BE2C (cell line): ENCODE measurements at regions not wholly inside any gene's neighbourhood (a gene's known extent, or its start where the extent isn't known, plus 50 kb on each side); places are given as distances from the start of the nearest gene placed in this dataset.

Experiments used
- DNase-seq: peaks from one replicate; pipeline ENCODE4 v3.0.0-alpha.2; 2020
- H3K27me3 ChIP-seq: fragments of 250-450 bp; sonication (Bioruptor Pico); 2 replicates; pipeline ENCODE4 v1.5.1; 2020; ENCODE audit warnings: mild to moderate bottlenecking
- H3K36me3 ChIP-seq: fragments of 250-450 bp; sonication (Bioruptor Pico); 2 replicates; pipeline ENCODE4 v1.5.1; 2020; ENCODE audit warnings: mild to moderate bottlenecking
- H3K4me1 ChIP-seq: fragments of 250-450 bp; sonication (Bioruptor Pico); 2 replicates; pipeline ENCODE4 v1.5.1; 2020
- H3K4me3 ChIP-seq: 2 replicates; pipeline ENCODE4 v1.5.1; 2011; ENCODE audit warnings: low read depth, low read length
- H3K9me3 ChIP-seq: fragments of 250-450 bp; sonication (Bioruptor Pico); 2 replicates; pipeline ENCODE4 v1.5.1; 2020
- TF ChIP-seq, protein P1 (sequence below): IDR thresholded peaks from 2 replicates; pipeline ENCODE4 v1.5.1; 2012; ENCODE audit warnings: mild to moderate bottlenecking, low read depth, low read length

DNA sequence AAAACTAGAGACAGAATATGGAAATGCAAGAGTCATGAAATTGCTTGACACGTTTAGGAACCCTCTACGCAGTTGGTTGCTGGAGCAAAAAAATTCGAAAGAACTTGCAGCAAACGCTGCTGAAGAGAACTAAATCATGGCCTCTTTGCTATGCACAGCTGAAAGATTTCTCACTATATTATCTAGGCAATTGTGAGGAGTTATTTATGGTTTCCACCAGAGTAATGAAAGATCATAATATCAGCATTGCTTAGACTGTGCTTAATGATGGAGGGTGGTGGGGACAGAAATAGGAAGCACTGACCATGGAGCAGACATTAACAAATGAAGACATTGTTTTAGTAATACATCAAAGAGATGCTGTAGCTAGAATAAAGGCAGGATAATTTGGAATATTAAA lies 593.4 kb upstream of the ZNF717 start:
- Histone ChIP-seq H3K4me3 (no peak overlapping the region), H3K27me3 (no peaks in the 10 kb centered on the region), H3K4me1 (peaks cover 2% of the 10 kb centered on the region), H3K36me3 (no peaks in the 10 kb centered on the region), H3K9me3 (no peaks in the 10 kb centered on the region)
- TF ChIP-seq, protein P1, sequence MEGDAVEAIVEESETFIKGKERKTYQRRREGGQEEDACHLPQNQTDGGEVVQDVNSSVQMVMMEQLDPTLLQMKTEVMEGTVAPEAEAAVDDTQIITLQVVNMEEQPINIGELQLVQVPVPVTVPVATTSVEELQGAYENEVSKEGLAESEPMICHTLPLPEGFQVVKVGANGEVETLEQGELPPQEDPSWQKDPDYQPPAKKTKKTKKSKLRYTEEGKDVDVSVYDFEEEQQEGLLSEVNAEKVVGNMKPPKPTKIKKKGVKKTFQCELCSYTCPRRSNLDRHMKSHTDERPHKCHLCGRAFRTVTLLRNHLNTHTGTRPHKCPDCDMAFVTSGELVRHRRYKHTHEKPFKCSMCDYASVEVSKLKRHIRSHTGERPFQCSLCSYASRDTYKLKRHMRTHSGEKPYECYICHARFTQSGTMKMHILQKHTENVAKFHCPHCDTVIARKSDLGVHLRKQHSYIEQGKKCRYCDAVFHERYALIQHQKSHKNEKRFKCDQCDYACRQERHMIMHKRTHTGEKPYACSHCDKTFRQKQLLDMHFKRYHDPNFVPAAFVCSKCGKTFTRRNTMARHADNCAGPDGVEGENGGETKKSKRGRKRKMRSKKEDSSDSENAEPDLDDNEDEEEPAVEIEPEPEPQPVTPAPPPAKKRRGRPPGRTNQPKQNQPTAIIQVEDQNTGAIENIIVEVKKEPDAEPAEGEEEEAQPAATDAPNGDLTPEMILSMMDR, result no peak
- DNase-seq, result no peak

DNA sequence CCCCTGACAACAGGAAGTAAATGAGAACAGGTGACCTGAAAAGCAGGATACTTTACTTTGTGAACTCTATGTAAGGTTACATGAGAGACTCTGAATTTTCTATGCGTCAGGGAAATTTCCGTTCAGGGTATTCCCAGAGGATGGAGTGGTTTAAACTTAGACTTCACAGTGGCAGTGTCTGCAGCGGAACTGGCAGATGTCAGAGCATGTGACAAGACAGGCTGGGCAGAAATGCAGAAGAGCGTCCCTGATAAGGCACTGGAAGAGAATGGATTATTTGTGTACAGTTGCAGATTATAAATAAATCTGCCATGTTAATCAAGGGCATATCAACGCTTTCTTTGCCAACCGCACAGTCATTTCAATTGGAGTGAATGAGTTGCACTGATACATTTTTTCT lies 598.4 kb upstream of the ZNF717 start:
- Histone ChIP-seq H3K4me3 (peak overlapping the region; percentile 33), H3K9me3 (no peaks in the 10 kb centered on the region; the same call in 1 of the 2 replicates), H3K36me3 (no peaks in the 10 kb centered on the region), H3K27me3 (no peaks in the 10 kb centered on the region), H3K4me1 (peaks cover 8% of the 10 kb centered on the region)
- peak; percentile 83 for DNase-seq
- TF ChIP-seq, protein P1, result no peak

GRCh38 chr3:76387000-76387399 lies 601.7 kb upstream of the ZNF717 start:
- H3K9me3 ChIP-seq, result no peaks in the 10 kb centered on the region; the same call in 1 of the 2 replicates
- no peaks in the 10 kb centered on the region for H3K27me3 ChIP-seq
- peaks cover 8% of the 10 kb centered on the region for H3K4me1 ChIP-seq
- no peaks in the 10 kb centered on the region for H3K36me3 ChIP-seq
- DNase-seq, result no peak
- H3K4me3 ChIP-seq, result no peak overlapping the region
- TF ChIP-seq, protein P1, result no peak

- H3K4me3 ChIP-seq, result no peak overlapping the region
- no peaks in the 10 kb centered on the region for H3K36me3 ChIP-seq
- TF ChIP-seq, protein P1, result no peak
- H3K27me3 ChIP-seq, result no peaks in the 10 kb centered on the region
- DNase-seq, result no peak
- no peaks in the 10 kb centered on the region for H3K9me3 ChIP-seq
- H3K4me1 ChIP-seq, result no peaks in the 10 kb centered on the region
Measured at GRCh38 chr3:76400141-76400540, 614.8 kb upstream of the ZNF717 start.

- DNase-seq, result no peak
- TF ChIP-seq, protein P1, result no peak
- H3K4me3 ChIP-seq, result no peak overlapping the region
Measured at GRCh38 chr3:76402926-76403325, 617.6 kb upstream of the ZNF717 start.

DNA sequence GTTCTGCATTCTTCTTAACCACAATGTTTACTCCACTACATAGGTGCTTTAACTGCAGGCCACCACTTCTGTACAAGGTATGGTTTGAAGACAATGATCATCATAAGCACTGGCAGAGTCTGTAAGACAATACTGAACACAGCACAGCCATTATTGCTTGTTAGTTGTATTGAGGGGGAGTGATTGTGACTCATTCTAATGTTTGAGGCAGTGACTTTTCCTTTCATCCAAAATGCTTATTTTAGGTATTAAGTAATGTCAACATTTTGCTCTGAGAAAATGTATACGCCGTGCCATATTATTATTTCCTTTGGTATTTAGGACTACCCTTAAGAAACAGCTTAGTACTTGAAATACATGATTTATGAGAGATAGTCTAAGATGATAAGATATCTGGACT lies 618.2 kb upstream of the ZNF717 start:
- Histone ChIP-seq H3K27me3 (no peaks in the 10 kb centered on the region), H3K9me3 (no peaks in the 10 kb centered on the region), H3K4me3 (no peak overlapping the region), H3K36me3 (no peaks in the 10 kb centered on the region), H3K4me1 (no peaks in the 10 kb centered on the region)
- no peak for DNase-seq
- TF ChIP-seq, protein P1, result no peak

More at GRCh38 chr3:76402926-76403325, 617.6 kb upstream of the ZNF717 start:
- Histone ChIP-seq H3K4me1 (no peaks in the 10 kb centered on the region), H3K27me3 (no peaks in the 10 kb centered on the region), H3K9me3 (no peaks in the 10 kb centered on the region), H3K36me3 (no peaks in the 10 kb centered on the region)
